ENCODE measurements at regions not wholly inside any gene's neighbourhood (a gene's known extent, or its start where the extent isn't known, plus 50 kb on each side); places are given as distances from the start of the nearest gene placed in this dataset.

DNA sequence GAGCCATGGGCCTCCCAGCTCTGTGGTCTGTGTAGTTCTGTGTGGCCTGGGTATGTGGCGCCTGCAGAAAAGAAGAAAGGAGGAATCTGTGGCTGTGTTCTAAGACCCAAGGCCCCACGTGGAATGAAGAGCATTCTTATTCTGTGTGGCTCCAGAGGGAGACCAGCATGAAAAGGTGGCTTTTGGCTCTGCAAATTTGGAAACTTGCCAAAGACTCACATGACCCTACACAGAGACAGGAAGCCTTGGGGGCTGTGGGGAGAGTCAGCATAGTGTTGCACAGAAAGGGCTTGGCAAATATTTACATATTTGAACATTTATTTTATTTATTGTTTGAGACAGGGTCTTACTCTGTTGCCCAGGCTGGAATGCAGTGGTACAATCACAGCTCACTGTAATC, 193.3 kb downstream of the TMEM38B start:
- TF ChIP-seq, protein P1, sequence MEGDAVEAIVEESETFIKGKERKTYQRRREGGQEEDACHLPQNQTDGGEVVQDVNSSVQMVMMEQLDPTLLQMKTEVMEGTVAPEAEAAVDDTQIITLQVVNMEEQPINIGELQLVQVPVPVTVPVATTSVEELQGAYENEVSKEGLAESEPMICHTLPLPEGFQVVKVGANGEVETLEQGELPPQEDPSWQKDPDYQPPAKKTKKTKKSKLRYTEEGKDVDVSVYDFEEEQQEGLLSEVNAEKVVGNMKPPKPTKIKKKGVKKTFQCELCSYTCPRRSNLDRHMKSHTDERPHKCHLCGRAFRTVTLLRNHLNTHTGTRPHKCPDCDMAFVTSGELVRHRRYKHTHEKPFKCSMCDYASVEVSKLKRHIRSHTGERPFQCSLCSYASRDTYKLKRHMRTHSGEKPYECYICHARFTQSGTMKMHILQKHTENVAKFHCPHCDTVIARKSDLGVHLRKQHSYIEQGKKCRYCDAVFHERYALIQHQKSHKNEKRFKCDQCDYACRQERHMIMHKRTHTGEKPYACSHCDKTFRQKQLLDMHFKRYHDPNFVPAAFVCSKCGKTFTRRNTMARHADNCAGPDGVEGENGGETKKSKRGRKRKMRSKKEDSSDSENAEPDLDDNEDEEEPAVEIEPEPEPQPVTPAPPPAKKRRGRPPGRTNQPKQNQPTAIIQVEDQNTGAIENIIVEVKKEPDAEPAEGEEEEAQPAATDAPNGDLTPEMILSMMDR (IDR thresholded peaks at IDR 0.05) = no peak
- no peak for TF ChIP-seq POLR2A (IDR thresholded peaks at IDR 0.05)
